BLaER1 (cell line): ENCODE measurements at regions not wholly inside any gene's neighbourhood (a gene's known extent, or its start where the extent isn't known, plus 50 kb on each side); places are given as distances from the start of the nearest gene placed in this dataset.
"Not testable (repeated sequence)": the region's sequence is repeated elsewhere in the genome, so short reads cannot be mapped to it uniquely, and the experiment has no call there.

Experiments used
- H3K27ac ChIP-seq: shearing (Covaris generic); formaldehyde crosslinking; 2 replicates; pipeline ENCODE4 v1.8.1; 2022
- H3K27me3 ChIP-seq: shearing (Covaris generic); formaldehyde crosslinking; 2 replicates; pipeline ENCODE4 v1.8.1; 2022
- H3K36me3 ChIP-seq: shearing (Covaris generic); formaldehyde crosslinking; 2 replicates; pipeline ENCODE4 v1.8.1; 2022
- H3K4me1 ChIP-seq: shearing (Covaris generic); formaldehyde crosslinking; 2 replicates; pipeline ENCODE4 v1.8.1; 2022
- H3K4me2 ChIP-seq: shearing (Covaris generic); formaldehyde crosslinking; 2 replicates; pipeline ENCODE4 v1.8.1; 2022
- H3K4me3 ChIP-seq: shearing (Covaris generic); formaldehyde crosslinking; 2 replicates; pipeline ENCODE4 v1.8.1; 2022
- H3K9ac ChIP-seq: shearing (Covaris generic); formaldehyde crosslinking; 2 replicates; pipeline ENCODE4 v1.8.1; 2022
- H3K9me3 ChIP-seq: shearing (Covaris generic); formaldehyde crosslinking; 2 replicates; pipeline ENCODE4 v1.8.1; 2022
- H4K20me1 ChIP-seq: shearing (Covaris generic); formaldehyde crosslinking; 2 replicates; pipeline ENCODE4 v1.8.1; 2022
- Cebpa-rat ChIP-seq: shearing (Covaris generic); IDR thresholded peaks from 2 replicates; pipeline ENCODE4 v1.8.1; 2022

- Histone ChIP-seq H3K36me3 (no peaks in the 10 kb centered on the region), H3K27ac (no peak overlapping the region), H3K9ac (no peak overlapping the region), H3K27me3 (peaks cover 48% of the 10 kb centered on the region), H4K20me1 (no peaks in the 10 kb centered on the region), H3K4me2 (no peak overlapping the region), H3K9me3 (no peaks in the 10 kb centered on the region), H3K4me1 (no peaks in the 10 kb centered on the region), H3K4me3 (no peak overlapping the region)
- TF ChIP-seq Cebpa-rat, result no peak
Measured at GRCh38 chrX:88903989-88904718, 157.1 kb downstream of the CPXCR1 start.

- no peak overlapping the region for H3K9ac ChIP-seq
- no peak overlapping the region for H3K4me2 ChIP-seq
- H3K27ac ChIP-seq, result no peak overlapping the region
- no peaks in the 10 kb centered on the region for H3K4me1 ChIP-seq
- H3K4me3 ChIP-seq, result no peak overlapping the region
- no peaks in the 10 kb centered on the region for H3K36me3 ChIP-seq
- H3K9me3 ChIP-seq, result no peaks in the 10 kb centered on the region
- no peak for TF ChIP-seq Cebpa-rat
- H3K27me3 ChIP-seq, result peaks cover 27% of the 10 kb centered on the region
- no peaks in the 10 kb centered on the region for H4K20me1 ChIP-seq
Measured at GRCh38 chrX:88908056-88908455, 161.0 kb downstream of the CPXCR1 start.

- Histone ChIP-seq H4K20me1 (no peaks in the 10 kb centered on the region), H3K27ac (no peak overlapping the region), H3K27me3 (peaks cover 50% of the 10 kb centered on the region), H3K4me1 (no peaks in the 10 kb centered on the region), H3K9me3 (no peaks in the 10 kb centered on the region), H3K9ac (no peak overlapping the region), H3K4me2 (no peak overlapping the region), H3K36me3 (no peaks in the 10 kb centered on the region), H3K4me3 (no peak overlapping the region)
- TF ChIP-seq Cebpa-rat, result no peak
Measured at GRCh38 chrX:88937616-88938015, 190.6 kb downstream of the CPXCR1 start.

GRCh38 chrX:88940904-88941303, 193.9 kb downstream of the CPXCR1 start:
- Histone ChIP-seq H3K4me3 (no peak overlapping the region), H3K27ac (no peak overlapping the region), H3K36me3 (no peaks in the 10 kb centered on the region), H4K20me1 (no peaks in the 10 kb centered on the region; the same call in 1 of the 2 replicates), H3K9ac (no peak overlapping the region), H3K4me1 (no peaks in the 10 kb centered on the region), H3K27me3 (peaks cover 53% of the 10 kb centered on the region), H3K4me2 (no peak overlapping the region), H3K9me3 (no peaks in the 10 kb centered on the region)
- no peak for TF ChIP-seq Cebpa-rat

GRCh38 chrX:88944661-88945060, 197.6 kb downstream of the CPXCR1 start:
- Histone ChIP-seq H3K36me3 (no peaks in the 10 kb centered on the region), H3K4me3 (no peak overlapping the region), H3K4me1 (no peaks in the 10 kb centered on the region), H3K4me2 (no peak overlapping the region), H3K27ac (no peak overlapping the region), H3K27me3 (peaks cover 78% of the 10 kb centered on the region), H3K9me3 (no peaks in the 10 kb centered on the region), H3K9ac (no peak overlapping the region), H4K20me1 (no peaks in the 10 kb centered on the region; the same call in 1 of the 2 replicates)
- no peak for TF ChIP-seq Cebpa-rat

- H3K4me3 ChIP-seq, H3K4me1 ChIP-seq, H3K4me2 ChIP-seq, H3K9ac ChIP-seq, H3K27ac ChIP-seq, H3K36me3 ChIP-seq, H4K20me1 ChIP-seq: not testable (repeated sequence)
- peaks cover 31% of the 10 kb centered on the region for H3K27me3 ChIP-seq
- peaks cover 11% of the 10 kb centered on the region for H3K9me3 ChIP-seq
Measured at GRCh38 chrX:88956059-88956458, 209.0 kb downstream of the CPXCR1 start.

- Histone ChIP-seq H4K20me1 (no peaks in the 10 kb centered on the region), H3K27ac (no peak overlapping the region), H3K9ac (no peak overlapping the region), H3K4me1 (no peaks in the 10 kb centered on the region), H3K27me3 (peaks cover 23% of the 10 kb centered on the region), H3K4me2 (no peak overlapping the region), H3K4me3 (no peak overlapping the region), H3K9me3 (no peaks in the 10 kb centered on the region; the same call in 1 of the 2 replicates), H3K36me3 (no peaks in the 10 kb centered on the region)
- TF ChIP-seq Cebpa-rat, result no peak
Measured at GRCh38 chrX:88977835-88978234, 230.8 kb downstream of the CPXCR1 start.

- TF ChIP-seq Cebpa-rat, result no peak
- Histone ChIP-seq H3K4me2 (no peak overlapping the region), H3K36me3 (no peaks in the 10 kb centered on the region), H3K4me3 (no peak overlapping the region), H3K4me1 (no peaks in the 10 kb centered on the region), H3K27me3 (peaks cover 37% of the 10 kb centered on the region), H3K9ac (no peak overlapping the region), H4K20me1 (no peaks in the 10 kb centered on the region), H3K9me3 (no peaks in the 10 kb centered on the region; the same call in 1 of the 2 replicates), H3K27ac (no peak overlapping the region)
Measured at GRCh38 chrX:88982183-88982582, 235.2 kb downstream of the CPXCR1 start.

GRCh38 chrX:88982933-88983332, 235.9 kb downstream of the CPXCR1 start:
- H4K20me1 ChIP-seq, result no peaks in the 10 kb centered on the region
- H3K4me2 ChIP-seq, result no peak overlapping the region
- TF ChIP-seq Cebpa-rat, result no peak
- no peak overlapping the region for H3K4me3 ChIP-seq
- no peaks in the 10 kb centered on the region for H3K36me3 ChIP-seq
- H3K27ac ChIP-seq, result no peak overlapping the region
- H3K27me3 ChIP-seq, result peaks cover 42% of the 10 kb centered on the region
- H3K4me1 ChIP-seq, result no peaks in the 10 kb centered on the region
- H3K9me3 ChIP-seq, result no peaks in the 10 kb centered on the region; the same call in 1 of the 2 replicates
- H3K9ac ChIP-seq, result no peak overlapping the region

GRCh38 chrX:88988796-88989195, 241.8 kb downstream of the CPXCR1 start:
- Histone ChIP-seq H3K27ac (no peak overlapping the region), H3K4me1 (peaks cover 16% of the 10 kb centered on the region), H3K4me3 (no peak overlapping the region), H3K36me3 (no peaks in the 10 kb centered on the region), H3K4me2 (no peak overlapping the region), H3K9ac (no peak overlapping the region), H3K9me3 (no peaks in the 10 kb centered on the region), H4K20me1 (no peaks in the 10 kb centered on the region), H3K27me3 (peaks cover 66% of the 10 kb centered on the region)
- TF ChIP-seq Cebpa-rat, result no peak
